Iris pigment epithelial cell (primary cell): ENCODE measurements at regions not wholly inside any gene's neighbourhood (a gene's known extent, or its start where the extent isn't known, plus 50 kb on each side); places are given as distances from the start of the nearest gene placed in this dataset.
A peak's percentile ranks its signal among the peaks of the same experiment; 100 is the strongest.
"Not testable (repeated sequence)": the region's sequence is repeated elsewhere in the genome, so short reads cannot be mapped to it uniquely, and the experiment has no call there.

ENCODE experiments used
- DNase-seq: peaks from one replicate; pipeline ENCODE4 v3.0.0-alpha.2; 2011; ENCODE audit warnings: low read depth

- no peak for DNase-seq
These were observed 383.9 kb upstream of the DPH6 start for GRCh38 chr15:35929740-35930444.

- no peak for DNase-seq
These were observed 385.9 kb upstream of the DPH6 start for GRCh38 chr15:35931799-35932341.

GRCh38 chr15:35932531-35932930 lies 386.6 kb upstream of the DPH6 start:
- peak; percentile 3 for DNase-seq

- no peak for DNase-seq
These were observed 387.6 kb upstream of the DPH6 start for GRCh38 chr15:35933531-35933930.

GRCh38 chr15:35934383-35935049 lies 388.6 kb upstream of the DPH6 start:
- DNase-seq = no peak

GRCh38 chr15:35936284-35936683 lies 390.3 kb upstream of the DPH6 start:
- DNase-seq = no peak

- DNase-seq = no peak
These were observed 391.4 kb upstream of the DPH6 start for GRCh38 chr15:35937380-35937779.

- no peak for DNase-seq
These were observed 399.1 kb upstream of the DPH6 start for GRCh38 chr15:35944945-35945585.

GRCh38 chr15:35953424-35953823 lies 407.5 kb upstream of the DPH6 start:
- no peak for DNase-seq

GRCh38 chr15:35956056-35956455 lies 410.1 kb upstream of the DPH6 start:
- DNase-seq = no peak

- peak; percentile 31 for DNase-seq
These were observed 412.1 kb upstream of the DPH6 start for GRCh38 chr15:35958021-35958420.

GRCh38 chr15:35958975-35959374 lies 413.0 kb upstream of the DPH6 start:
- DNase-seq = no peak

GRCh38 chr15:35963326-35963725 lies 417.4 kb upstream of the DPH6 start:
- no peak for DNase-seq

GRCh38 chr15:35966781-35967180 lies 420.8 kb upstream of the DPH6 start:
- no peak for DNase-seq

GRCh38 chr15:35967968-35968367 lies 422.0 kb upstream of the DPH6 start:
- not testable (repeated sequence) for DNase-seq

GRCh38 chr15:35973029-35973428 lies 427.1 kb upstream of the DPH6 start:
- no peak for DNase-seq

- no peak for DNase-seq
These were observed 428.1 kb upstream of the DPH6 start for GRCh38 chr15:35974052-35974451.

- DNase-seq = no peak
These were observed 430.0 kb upstream of the DPH6 start for GRCh38 chr15:35975941-35976340.

GRCh38 chr15:35979608-35980007 lies 433.6 kb upstream of the DPH6 start:
- peak; percentile 17 for DNase-seq

- peak; percentile 63 for DNase-seq
These were observed 434.8 kb upstream of the DPH6 start for GRCh38 chr15:35980719-35981118.

- peak; percentile 25 for DNase-seq
These were observed 440.3 kb upstream of the DPH6 start for GRCh38 chr15:35986191-35986721.

- DNase-seq = no peak
These were observed 441.1 kb upstream of the DPH6 start for GRCh38 chr15:35987056-35987455.

GRCh38 chr15:35991386-35991785 lies 445.4 kb upstream of the DPH6 start:
- no peak for DNase-seq
